ENCODE measurements at regions not wholly inside any gene's neighbourhood (a gene's known extent, or its start where the extent isn't known, plus 50 kb on each side); places are given as distances from the start of the nearest gene placed in this dataset.
"Not testable (repeated sequence)": the region's sequence is repeated elsewhere in the genome, so short reads cannot be mapped to it uniquely, and the experiment has no call there.

- no peak for DNase-seq
Observed at GRCh38 chr6:10343320-10343719, 71.6 kb downstream of the TFAP2A start.

- no peak for DNase-seq
Observed at GRCh38 chr6:10341605-10342004, 73.3 kb downstream of the TFAP2A start.

DNA sequence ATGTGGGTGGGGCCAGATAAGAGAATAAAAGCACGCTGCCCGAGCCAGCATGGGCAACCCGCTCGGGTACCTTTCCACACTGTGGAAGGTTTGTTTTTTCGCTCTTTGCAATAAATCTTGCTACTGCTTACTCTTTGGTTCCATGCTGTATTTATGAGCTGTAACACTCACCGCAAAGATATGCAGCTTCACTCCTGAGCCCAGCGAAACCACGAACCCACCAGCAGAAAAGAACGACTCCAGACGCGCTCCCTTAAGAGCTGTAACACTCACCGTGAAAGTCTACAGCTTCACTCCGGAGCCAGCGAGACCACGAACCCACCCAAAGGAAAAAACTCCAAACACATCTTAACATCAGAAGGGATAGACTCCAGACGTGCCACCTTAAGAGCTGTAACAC lies 76.7 kb downstream of the TFAP2A start:
- no peak for DNase-seq

- DNase-seq, result not testable (repeated sequence)
Observed at GRCh38 chr6:10337376-10337775, 77.5 kb downstream of the TFAP2A start.

- DNase-seq, result no peak
Observed at GRCh38 chr6:10332111-10332510, 82.8 kb downstream of the TFAP2A start.

DNA sequence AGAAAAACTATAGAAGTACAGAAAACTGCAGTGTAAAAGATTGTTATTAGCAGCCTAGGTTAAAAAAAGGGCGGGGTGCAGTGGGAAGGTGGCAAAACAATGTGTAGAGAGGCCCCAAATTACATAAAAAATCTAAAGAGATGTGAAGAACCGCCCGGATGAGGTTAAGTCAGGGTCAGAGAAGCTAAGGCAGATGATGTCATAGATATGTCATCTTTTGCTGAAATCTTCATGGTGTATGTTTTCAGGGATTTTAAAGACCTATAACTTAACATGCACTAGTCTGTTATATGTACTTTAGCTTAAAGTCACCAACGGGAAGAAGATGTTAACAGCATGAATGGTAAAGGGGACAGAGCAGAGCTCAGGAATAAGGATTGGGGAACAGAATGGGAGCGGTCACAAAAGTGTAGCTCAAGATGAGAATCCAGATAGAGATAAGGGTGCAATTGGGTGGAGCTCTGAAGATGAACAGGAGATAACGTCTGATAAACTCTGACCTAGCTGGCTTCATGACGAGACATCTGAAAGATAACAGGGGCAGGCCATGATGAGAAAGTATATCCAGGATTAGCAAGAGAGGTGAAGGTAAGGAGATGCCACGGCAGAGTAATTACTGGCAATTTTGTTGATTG lies 83.4 kb downstream of the TFAP2A start:
- no peak for DNase-seq

DNA sequence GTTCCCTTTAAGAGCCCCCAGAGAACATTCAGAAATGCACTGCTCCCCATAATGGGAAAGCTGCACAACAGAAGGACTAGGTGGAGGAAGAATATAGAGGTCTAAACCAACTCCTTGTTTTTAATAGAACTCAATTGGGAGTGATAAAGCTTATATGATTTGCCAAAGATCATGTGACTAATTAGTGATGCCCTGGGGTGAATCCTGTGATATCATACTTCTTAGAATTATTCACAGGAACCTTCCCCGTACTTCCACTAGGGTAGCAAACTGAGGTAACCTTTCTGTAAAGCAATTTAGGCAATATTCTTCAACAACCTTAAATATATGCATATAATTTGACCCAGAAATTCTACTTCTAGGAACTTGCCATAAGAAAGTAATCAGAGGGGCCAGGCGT lies 84.4 kb downstream of the TFAP2A start:
- no peak for DNase-seq

DNA sequence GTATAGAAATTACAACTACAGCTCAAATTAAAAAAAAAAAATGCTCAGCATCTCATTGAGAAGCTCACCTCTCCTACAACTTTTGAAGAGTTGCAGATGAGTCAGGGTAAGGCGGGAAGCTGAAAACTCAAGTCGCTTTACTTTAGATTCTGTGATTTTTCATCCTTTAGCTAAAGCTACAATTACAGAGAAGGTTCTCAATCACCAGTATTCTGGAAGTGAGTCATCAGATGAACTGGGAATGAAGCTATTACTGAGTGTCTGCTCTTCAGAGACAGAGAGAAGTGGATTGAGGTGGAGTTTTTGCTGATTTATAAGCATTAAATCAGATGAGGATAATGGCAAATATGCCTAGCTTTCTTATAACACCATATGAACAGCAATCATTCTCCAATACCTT lies 91.9 kb downstream of the TFAP2A start:
- no peak for DNase-seq

DNA sequence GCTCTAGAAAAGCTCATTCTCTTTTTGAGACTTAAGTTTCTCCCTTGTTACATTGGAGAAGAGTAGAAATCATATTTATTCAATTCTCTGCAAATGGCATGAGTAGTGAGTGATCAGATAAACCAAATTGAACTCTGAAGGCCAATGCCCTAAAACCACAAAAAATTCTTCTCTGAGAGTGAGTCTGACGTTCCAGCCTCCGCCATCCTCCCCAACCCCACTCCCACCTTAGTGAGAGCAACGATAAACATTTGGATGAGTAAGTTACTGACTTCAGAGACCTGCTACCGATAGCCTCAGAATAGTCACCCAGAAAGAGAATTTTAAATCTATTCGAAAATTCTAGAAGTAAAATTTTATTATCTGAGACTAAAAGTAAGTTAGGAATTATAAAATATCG lies 94.6 kb downstream of the TFAP2A start:
- no peak for DNase-seq

DNA sequence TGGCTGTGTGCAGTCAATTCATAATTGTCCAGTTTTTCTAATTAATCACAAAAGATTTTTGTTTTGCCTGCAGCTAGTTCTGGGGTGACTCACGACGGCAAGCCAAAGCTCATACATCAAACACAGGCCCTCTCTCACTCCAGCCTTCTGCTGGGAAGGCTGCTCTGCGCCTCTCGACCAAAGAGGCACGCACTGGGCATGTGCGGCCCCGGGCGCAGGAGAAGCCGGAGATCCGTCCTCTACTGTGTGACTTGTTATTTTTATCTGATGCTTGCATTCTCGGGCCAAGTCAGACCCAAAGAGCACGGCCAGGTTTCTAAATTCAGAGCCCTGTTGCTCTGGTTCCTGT lies 98.5 kb downstream of the TFAP2A start:
- no peak for DNase-seq

GRCh38 chr6:10315658-10316372 lies 99.1 kb downstream of the TFAP2A start:
- no peak for DNase-seq

- DNase-seq, result no peak
Observed at GRCh38 chr6:10315034-10315433, 99.8 kb downstream of the TFAP2A start.

DNA sequence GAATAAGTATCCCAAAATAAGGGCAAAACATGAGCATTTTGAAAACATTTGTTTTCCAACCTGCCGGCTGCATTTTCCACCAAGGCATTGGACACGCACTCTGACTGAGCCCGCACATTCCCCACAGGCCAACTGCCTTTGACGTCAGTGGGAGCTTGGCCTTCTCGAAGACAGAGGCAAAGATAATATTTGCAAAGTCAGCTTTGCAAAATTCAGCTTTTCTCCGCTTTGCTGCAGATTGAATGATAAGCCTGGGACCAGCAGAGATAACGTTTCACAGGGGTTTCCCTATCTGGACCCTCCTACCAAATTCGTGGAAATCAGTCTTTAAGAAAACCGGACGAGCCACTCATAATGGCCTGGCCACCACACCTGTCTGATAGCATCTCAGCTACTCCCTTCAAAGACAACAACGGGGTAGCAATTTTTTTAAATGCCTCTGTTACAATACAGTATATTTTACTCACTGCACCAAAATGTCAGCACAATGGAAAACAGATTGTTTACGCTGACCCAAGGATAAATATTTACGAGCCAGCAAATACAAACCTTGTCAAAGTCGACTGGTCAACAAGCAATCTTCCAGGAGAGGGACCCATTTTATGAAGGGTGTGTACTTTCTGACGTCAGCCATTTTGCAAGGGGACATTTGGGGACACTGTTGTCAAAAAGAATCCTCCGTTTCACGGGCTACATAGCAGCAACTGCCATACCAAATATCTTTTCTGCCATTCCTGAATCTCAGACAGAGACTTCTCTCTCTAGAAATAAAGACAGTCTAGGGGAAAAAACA lies 100.5 kb downstream of the TFAP2A start:
- DNase-seq, result no peak

GRCh38 chr6:10313799-10314162 lies 101.1 kb downstream of the TFAP2A start:
- no peak for DNase-seq

- no peak for DNase-seq
Observed at GRCh38 chr6:10312445-10312844, 102.4 kb downstream of the TFAP2A start.

DNA sequence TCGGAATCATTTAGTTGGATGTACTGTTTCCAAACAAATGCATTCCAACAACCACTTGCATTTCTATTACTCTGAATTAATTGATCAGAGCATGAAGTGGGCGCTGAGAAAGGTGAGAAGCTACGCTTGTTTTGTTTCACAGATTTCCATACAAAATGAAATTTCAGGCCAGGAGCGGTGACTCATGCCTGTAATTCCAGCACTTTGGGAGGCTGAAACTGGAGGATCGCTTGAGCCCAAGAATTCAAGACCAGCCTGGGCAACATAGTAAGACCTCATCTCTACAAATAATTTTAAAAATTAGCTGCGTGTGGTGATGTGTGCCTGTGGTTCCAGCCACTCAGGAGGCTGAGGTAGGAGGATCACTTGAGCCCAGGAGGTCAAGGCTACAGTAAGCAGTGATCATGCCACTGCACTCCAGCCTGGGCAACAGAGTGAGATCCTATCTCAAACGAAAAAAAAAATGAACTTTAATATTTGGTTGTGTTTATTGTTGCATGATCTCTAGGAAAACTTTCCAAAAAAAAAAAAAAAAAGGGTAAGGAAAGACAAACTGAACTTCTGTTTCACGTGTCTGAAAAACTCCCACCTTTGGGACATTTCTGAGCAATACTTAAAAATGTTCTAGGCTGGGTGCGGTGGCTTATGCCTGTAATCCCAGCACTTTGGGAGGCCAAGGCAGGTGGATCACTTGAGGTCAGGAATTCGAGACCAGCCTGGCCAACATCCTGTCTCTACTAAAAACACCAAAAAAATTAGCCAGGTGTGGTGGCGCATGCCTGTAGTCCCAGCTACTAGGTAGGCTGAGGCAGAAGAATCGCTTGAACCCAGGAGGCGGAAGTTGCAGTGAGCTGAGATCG lies 103.1 kb downstream of the TFAP2A start:
- not testable (repeated sequence) for DNase-seq

DNA sequence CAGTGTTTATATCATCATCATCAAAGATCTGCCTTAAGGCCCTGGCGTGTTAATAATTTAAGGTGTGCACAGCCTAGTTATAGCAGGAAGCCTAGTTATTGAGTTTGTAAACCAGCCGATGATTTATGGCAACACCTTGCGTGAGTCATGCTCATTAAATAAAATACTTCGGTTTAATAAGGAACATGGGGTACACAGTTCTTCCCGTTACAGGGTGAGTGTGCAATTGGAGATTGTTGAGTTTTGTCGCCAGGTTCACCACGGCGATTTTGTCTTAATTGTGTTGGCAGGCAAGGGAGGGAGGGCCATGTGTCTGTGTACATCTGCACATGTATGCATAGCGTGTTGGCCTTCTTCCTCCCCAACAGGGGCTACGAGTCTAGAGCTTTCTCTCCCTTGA lies 104.0 kb downstream of the TFAP2A start:
- DNase-seq, result no peak

DNA sequence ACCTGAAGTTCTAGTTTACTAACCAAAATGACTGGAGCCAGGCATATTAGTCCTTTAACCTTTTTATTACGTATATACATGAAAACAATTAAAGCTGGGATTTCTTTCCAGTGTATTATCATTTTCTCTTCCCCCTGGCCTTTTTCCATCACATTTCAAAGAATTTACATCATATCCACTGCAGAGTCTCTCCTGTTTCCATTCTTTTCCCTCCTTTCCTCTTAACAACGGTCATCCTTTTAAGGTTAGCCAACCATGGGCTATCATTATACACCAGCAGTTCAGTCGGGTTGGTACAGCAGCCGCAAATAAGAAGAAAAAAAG lies 104.6 kb downstream of the TFAP2A start:
- no peak for DNase-seq

- no peak for DNase-seq
Observed at GRCh38 chr6:10309457-10310329, 105.2 kb downstream of the TFAP2A start.

DNA sequence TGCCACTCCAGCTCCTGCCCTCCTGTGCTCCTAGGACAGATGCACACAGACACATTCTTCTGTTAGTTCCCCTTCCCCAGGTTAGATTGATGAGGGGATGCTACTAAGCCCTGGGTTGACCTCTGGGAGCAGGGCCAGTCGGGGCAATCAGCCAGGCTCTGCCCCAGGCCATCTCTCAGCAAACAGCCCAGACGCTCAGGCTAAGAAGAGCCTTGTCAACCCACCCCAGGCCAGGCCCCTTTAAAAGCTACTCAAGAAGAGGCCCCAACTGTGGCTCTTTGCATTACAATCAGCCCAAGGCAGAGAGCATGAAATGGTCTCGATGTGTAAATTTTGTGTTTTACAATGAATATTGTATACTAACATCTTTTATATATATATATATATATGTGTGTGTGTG lies 107.4 kb downstream of the TFAP2A start:
- DNase-seq, result no peak

DNA sequence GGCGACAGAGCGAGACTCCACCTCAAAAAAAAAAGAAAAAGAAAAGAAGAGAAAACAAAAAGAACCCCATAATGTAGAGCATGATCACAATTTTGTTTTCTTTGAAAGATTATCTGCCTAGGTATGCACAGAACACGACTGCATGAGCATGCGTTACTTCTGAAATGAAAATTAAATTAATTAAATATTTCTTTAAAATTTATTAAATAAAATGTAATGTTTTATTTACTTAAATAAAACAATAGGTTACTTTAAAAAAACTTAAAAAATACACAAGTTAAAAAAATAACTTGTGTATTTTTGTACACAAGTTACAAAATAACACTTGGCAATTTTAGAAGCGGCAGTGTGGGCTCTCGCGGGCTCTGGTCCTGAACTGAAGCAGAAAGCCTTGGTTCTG lies 107.8 kb downstream of the TFAP2A start:
- no peak for DNase-seq

- DNase-seq, result no peak
Observed at GRCh38 chr6:10305790-10306415, 109.0 kb downstream of the TFAP2A start.
